ENCODE measurements at regions not wholly inside any gene's neighbourhood (a gene's known extent, or its start where the extent isn't known, plus 50 kb on each side); places are given as distances from the start of the nearest gene placed in this dataset.

DNA sequence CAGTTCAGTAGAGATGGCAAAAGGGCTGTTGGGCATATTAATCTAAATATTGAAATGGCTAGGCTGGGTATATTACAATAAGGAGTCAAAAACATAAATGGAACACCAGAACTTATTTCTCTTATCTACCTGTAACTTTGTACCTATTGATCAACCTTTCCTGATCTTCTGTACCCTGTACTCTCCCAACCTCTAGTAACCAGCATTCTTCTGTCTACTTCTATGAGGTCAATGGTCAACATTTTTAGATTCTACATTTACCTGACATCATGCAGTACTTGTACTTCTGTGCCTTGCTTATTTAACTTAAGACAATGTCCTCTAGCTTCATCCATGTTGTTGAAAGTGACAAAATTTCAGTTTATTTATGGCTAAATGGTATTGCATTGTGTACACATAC is 467.3 kb downstream of the TAF11L14 start:
- H3K27ac Mint-ChIP-seq, result no peak overlapping the region
- H3K9me3 Mint-ChIP-seq, result peaks cover 3% of the 10 kb centered on the region
- no peaks in the 10 kb centered on the region for H3K36me3 Mint-ChIP-seq (ENCODE audit: low read depth)
- DNase-seq, result no peak
- no peaks in the 10 kb centered on the region for H3K27me3 Mint-ChIP-seq
- no peak overlapping the region for H3K4me3 Mint-ChIP-seq
- H3K4me1 Mint-ChIP-seq (ENCODE audit: low read depth), result no peaks in the 10 kb centered on the region

DNA sequence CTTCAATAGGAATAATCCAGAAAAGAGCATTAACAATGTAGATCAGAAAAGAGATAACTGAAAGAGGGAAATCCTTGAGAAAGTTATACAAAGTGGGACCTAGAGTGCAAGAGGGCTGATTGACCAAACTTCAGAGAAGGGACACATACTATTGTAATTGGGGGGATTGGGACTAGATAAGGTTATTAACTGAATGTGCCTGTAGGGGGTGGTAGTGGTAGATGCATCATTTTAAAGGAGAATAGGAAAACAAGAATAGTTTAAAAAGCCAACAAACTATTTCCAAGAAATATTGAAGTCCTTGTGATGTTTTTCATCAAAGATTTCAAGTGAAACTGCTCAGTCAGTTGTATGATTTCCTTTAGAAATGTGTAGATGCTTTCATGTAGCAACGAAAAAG is 468.5 kb downstream of the TAF11L14 start:
- H3K4me3 Mint-ChIP-seq, result no peak overlapping the region
- H3K4me1 Mint-ChIP-seq (ENCODE audit: low read depth), result no peaks in the 10 kb centered on the region
- H3K27me3 Mint-ChIP-seq, result no peaks in the 10 kb centered on the region
- no peak overlapping the region for H3K27ac Mint-ChIP-seq
- H3K36me3 Mint-ChIP-seq (ENCODE audit: low read depth), result no peaks in the 10 kb centered on the region
- peaks cover 9% of the 10 kb centered on the region for H3K9me3 Mint-ChIP-seq
- DNase-seq, result no peak

DNA sequence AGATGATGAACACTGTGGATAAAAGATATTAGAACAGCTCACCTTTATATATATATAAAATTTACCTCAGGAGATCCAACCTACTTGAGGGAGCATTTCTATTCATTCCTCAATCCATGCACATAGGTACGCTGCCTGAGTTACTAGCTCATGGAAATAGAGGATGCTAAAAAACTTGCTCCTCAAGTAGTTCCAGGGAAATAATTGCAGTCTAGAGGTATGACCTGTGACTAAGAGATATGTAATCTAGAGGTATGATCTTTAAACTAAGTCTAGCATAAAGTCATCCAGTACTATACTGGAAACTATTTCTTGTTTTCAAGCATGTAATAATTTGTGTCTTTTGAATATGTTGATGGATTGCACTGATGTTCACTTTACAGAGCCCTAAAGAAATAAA is 471.2 kb downstream of the TAF11L14 start:
- Mint-ChIP-seq H3K9me3 (peaks cover 22% of the 10 kb centered on the region), H3K4me1 (ENCODE audit: low read depth) (no peaks in the 10 kb centered on the region), H3K4me3 (no peak overlapping the region), H3K36me3 (ENCODE audit: low read depth) (no peaks in the 10 kb centered on the region), H3K27me3 (no peaks in the 10 kb centered on the region), H3K27ac (no peak overlapping the region)
- DNase-seq, result no peak

DNA sequence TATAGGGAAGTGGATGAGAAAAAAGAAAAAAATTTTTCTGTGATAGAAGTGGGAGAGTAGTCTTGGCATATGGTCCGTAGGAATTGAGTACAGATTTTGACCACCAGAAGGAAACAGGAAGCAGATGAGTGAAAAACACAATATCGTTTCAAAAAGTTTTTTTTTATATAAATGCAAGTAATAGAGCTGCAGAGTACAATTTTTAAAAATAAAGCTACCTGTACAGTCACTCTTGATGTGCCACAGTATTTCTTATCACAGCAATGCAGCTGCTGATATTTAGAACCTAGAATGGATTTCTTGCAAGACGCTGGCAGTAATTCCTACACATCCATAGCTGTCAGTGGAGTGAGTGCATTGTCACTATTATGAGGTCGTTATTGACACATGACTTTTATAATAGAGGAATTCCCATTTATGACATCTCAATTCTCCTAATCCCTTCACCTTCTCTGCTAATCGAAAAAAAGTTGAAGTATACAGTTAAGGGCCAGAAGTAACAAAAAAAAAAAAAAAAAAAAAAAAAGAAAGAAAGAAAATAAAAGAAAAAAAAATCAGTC is 477.7 kb downstream of the TAF11L14 start:
- no peaks in the 10 kb centered on the region for H3K36me3 Mint-ChIP-seq (ENCODE audit: low read depth)
- DNase-seq, result no peak
- H3K27me3 Mint-ChIP-seq, result no peaks in the 10 kb centered on the region
- H3K4me3 Mint-ChIP-seq, result no peak overlapping the region
- no peaks in the 10 kb centered on the region for H3K4me1 Mint-ChIP-seq (ENCODE audit: low read depth)
- H3K9me3 Mint-ChIP-seq, result peaks cover 25% of the 10 kb centered on the region
- H3K27ac Mint-ChIP-seq, result no peak overlapping the region

DNA sequence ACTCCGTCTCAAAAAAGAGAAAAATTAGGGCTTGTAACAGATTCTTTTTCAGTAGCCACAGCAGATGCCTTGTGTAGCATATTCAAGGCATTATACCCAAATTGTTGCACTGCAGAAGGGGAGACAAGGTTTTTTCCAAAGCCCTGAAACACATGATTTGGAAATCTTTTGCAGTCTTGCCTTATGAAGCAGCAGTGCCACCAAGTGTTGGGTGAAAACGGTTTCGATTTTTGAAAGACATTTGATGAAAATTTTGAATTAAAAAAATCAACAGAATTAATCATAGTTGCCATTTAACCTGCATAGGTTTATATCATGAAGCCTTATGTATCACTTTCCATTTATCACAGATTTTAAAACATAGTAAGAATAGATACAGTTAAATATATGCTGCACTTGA is 479.5 kb downstream of the TAF11L14 start:
- Mint-ChIP-seq H3K4me1 (ENCODE audit: low read depth) (no peaks in the 10 kb centered on the region), H3K36me3 (ENCODE audit: low read depth) (no peaks in the 10 kb centered on the region), H3K9me3 (peaks cover 17% of the 10 kb centered on the region), H3K27me3 (no peaks in the 10 kb centered on the region), H3K4me3 (no peak overlapping the region), H3K27ac (no peak overlapping the region)
- DNase-seq, result no peak

DNA sequence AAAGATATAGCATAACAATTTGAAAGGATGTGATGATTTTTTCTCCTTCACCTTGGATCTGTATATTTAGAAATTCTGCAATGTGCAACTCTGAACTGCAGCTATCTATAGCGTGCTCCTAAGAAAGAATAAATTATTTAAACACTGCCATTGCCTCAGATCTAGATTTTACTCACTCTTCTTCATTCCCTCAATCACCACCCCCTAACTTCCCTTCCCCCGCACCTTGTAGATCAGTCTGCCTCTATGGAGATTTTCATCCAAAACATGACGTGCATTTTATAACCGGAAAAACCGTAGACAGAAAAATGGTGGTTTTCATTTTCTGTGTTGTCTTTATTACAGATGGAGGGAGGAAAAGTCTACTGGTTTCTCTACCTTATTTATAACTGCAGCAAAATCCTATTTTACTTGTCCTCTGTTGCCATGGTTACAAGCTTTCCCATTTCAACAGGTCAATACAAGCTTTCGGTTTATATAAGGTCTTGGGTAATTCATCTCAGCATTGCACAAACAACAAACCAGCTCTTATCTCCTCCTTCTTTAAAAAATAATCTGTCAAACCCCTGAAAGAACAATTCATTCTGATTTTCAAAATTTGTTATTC is 480.0 kb downstream of the TAF11L14 start:
- H3K27me3 Mint-ChIP-seq, result no peaks in the 10 kb centered on the region
- H3K4me1 Mint-ChIP-seq (ENCODE audit: low read depth), result no peaks in the 10 kb centered on the region
- no peak for DNase-seq
- peaks cover 17% of the 10 kb centered on the region for H3K9me3 Mint-ChIP-seq
- H3K27ac Mint-ChIP-seq, result no peak overlapping the region
- H3K36me3 Mint-ChIP-seq (ENCODE audit: low read depth), result no peaks in the 10 kb centered on the region
- no peak overlapping the region for H3K4me3 Mint-ChIP-seq

DNA sequence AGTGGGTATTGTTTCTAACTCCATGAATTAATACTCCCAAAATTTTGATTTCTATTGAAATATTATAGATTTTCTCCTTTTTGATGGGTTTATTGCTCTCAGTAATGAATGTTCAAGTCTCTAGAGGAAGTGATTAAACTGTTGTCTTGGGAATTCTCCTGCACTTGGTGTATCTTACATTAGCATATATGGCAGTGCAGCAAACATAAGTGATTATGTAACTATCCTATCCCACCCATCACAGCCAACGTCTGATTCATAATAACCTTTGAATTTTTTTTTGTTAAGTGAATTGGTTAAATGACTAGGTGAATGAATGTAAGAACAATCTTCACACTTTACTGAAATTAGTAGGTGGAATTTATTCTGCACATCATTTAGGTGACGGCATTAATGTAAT is 483.7 kb downstream of the TAF11L14 start:
- Mint-ChIP-seq H3K4me1 (ENCODE audit: low read depth) (no peaks in the 10 kb centered on the region), H3K27ac (no peak overlapping the region), H3K27me3 (no peaks in the 10 kb centered on the region), H3K36me3 (ENCODE audit: low read depth) (no peaks in the 10 kb centered on the region), H3K9me3 (peaks cover 19% of the 10 kb centered on the region), H3K4me3 (no peak overlapping the region)
- DNase-seq, result no peak

DNA sequence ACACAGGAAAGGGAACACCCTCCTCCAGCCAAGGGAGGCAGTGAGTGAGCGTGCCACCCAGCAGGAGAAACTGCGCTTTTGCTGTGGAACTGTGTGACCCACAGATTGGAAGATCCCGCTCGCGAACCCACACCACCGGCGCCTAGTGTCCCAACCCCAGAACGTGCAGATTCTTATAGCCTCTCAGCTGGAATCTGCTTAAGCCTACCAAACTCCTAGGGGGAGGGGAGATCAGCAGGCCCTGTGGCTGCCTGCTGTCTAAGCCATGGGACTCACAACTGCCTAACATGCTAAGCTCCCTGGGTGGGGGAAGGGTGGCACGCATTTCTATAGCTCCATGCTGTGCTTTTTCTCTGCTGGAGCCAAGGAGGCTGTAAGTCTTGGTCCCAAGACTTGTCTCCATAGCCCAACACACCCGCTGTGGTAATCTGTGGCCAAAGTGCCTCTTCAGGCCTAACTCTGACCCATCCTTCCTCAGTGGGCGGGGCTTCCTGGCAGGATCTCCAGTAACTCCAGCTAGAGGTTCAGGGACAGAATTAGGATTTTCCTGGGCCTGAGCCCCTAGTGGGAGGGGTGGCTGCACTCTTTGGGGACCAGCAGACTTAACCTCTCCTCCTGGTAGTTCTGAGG is 485.0 kb downstream of the TAF11L14 start:
- Mint-ChIP-seq H3K36me3 (ENCODE audit: low read depth) (no peaks in the 10 kb centered on the region), H3K4me3 (no peak overlapping the region), H3K4me1 (ENCODE audit: low read depth) (no peaks in the 10 kb centered on the region), H3K27me3 (no peaks in the 10 kb centered on the region), H3K9me3 (peaks cover 27% of the 10 kb centered on the region), H3K27ac (no peak overlapping the region)
- DNase-seq, result no peak

DNA sequence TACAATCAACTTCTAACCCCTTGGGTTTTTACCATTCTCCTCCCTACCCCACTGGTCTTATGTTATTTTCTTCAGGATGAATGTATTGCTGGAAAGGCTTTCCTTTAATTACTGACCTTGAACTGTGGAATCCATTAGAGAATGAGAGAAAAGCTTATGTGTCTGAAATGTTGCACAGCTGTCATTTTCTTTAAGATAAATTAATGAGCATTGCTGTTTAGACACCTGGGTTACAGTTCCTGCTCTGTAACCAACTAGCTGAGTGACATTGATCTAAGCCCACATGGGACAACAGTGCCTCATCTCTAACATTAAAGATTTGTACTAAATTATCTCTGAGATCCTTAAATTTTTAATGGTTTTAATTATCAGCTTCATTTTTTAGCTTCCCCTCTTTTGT is 507.0 kb downstream of the TAF11L14 start:
- DNase-seq, result no peak
- Mint-ChIP-seq H3K27ac (no peak overlapping the region), H3K4me3 (no peak overlapping the region), H3K4me1 (ENCODE audit: low read depth) (no peaks in the 10 kb centered on the region), H3K27me3 (no peaks in the 10 kb centered on the region), H3K36me3 (ENCODE audit: low read depth) (no peaks in the 10 kb centered on the region), H3K9me3 (peaks cover 13% of the 10 kb centered on the region)

DNA sequence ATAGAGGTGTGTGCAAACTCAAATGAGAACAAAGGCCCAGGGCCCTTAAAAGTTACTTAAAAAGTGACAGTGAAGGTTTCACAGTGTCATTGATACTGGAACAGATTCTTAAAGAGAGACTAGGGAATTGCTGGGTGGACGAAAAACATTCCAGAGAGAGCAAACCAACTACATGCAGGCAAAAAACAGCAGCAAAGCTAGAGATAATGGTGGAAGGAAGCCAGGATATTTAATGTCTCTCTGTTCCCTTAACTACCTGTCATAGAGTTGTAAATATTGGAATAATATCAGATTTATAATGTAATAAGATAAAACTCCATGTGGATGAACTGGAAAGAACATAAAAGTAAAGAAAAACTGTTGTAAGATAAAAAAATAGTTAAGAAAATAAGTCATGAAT is 508.6 kb downstream of the TAF11L14 start:
- Mint-ChIP-seq H3K36me3 (ENCODE audit: low read depth) (no peaks in the 10 kb centered on the region), H3K4me1 (ENCODE audit: low read depth) (no peaks in the 10 kb centered on the region), H3K27me3 (no peaks in the 10 kb centered on the region), H3K9me3 (peaks cover 17% of the 10 kb centered on the region), H3K27ac (no peak overlapping the region), H3K4me3 (no peak overlapping the region)
- DNase-seq, result no peak

DNA sequence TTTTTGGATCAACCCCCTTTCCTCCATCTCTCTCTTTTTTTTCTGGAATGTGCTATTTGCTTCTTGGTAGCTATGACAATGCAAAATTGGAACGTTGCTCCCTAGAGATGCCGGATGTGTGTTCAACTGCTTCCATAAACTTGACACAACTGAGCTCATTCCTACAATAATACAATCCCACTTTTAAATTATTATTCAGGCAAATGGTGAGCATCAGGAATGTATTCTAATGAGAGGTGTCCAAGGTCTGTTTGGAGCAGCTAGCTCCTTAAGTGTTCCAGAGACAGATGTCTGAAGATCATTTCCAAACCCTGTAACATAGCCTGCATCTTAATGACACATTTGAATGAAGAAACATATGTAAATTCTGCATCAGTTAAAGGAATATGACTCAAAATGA is 518.4 kb downstream of the TAF11L14 start:
- H3K4me1 Mint-ChIP-seq (ENCODE audit: low read depth), result no peaks in the 10 kb centered on the region

DNA sequence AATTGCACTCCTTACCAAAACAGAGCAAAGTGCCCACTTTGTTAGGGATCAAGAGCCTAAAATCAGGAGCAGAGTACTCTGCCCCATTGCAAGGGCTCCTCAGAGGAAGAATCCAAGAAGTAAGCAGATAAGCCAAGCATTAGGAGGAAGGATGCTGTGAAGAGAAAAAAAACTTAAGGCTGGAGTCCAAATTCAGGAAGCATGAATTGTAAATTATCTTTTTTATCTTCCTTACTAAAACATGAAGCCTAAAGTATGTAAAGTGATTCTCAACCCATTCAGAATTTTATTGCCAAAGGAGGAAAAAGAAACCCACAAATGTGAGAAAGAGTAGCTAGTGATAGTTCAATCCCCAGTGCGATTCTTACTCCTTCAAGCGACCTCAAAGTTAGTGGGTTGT is 523.9 kb downstream of the TAF11L14 start:
- no peak for DNase-seq
- H3K4me1 Mint-ChIP-seq (ENCODE audit: low read depth), result no peaks in the 10 kb centered on the region
- H3K9me3 Mint-ChIP-seq, result peaks cover 17% of the 10 kb centered on the region
- H3K27ac Mint-ChIP-seq, result no peak overlapping the region
- H3K4me3 Mint-ChIP-seq, result no peak overlapping the region
- H3K36me3 Mint-ChIP-seq (ENCODE audit: low read depth), result no peaks in the 10 kb centered on the region
- no peaks in the 10 kb centered on the region for H3K27me3 Mint-ChIP-seq

More for the DNA sequence above, 518.4 kb downstream of the TAF11L14 start:
- H3K36me3 Mint-ChIP-seq (ENCODE audit: low read depth), result no peaks in the 10 kb centered on the region
- DNase-seq, result no peak
- H3K27me3 Mint-ChIP-seq, result no peaks in the 10 kb centered on the region
- no peak overlapping the region for H3K27ac Mint-ChIP-seq
- no peak overlapping the region for H3K4me3 Mint-ChIP-seq
- H3K9me3 Mint-ChIP-seq, result peaks cover 8% of the 10 kb centered on the region

DNA sequence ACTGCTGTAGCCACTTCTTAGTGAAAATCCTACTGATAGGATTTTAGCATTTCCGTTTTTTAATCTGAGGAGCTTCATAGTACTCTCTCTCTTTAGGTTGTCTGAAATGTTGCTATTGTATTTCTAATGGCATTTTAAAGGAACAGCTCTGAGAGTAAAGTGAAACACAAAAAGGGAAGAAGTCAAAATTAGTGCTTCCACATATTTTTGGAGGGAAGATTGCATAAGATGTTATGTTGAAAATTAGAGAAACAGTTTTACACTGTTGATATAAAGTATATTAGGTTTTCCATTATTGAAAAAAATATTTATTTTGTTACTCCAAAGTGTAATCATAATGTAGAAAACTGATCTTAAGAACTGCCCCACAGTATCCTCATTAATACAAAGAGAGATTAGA is 525.1 kb downstream of the TAF11L14 start:
- H3K4me3 Mint-ChIP-seq, result no peak overlapping the region
- H3K36me3 Mint-ChIP-seq (ENCODE audit: low read depth), result no peaks in the 10 kb centered on the region
- DNase-seq, result no peak
- no peaks in the 10 kb centered on the region for H3K27me3 Mint-ChIP-seq
- no peak overlapping the region for H3K27ac Mint-ChIP-seq
- H3K4me1 Mint-ChIP-seq (ENCODE audit: low read depth), result no peaks in the 10 kb centered on the region
- peaks cover 20% of the 10 kb centered on the region for H3K9me3 Mint-ChIP-seq

DNA sequence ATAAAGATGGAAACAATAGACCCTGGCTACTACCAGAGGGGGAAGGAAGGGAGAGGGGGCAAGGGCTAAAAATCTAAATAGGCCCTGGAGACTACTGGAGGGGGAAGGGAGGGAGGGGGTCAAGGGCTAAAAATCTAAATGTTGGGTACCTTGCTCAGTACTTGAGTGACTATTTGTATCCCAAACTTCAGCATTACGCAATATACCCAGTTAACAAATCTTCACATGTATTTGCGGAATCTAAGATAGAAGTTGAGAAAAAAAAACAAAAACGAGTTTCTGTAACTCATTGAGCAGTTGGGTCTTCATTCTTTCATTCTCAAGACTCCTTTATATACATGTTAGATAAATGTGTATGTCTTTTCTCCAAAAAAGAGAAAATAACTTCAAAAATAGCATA is 537.4 kb downstream of the TAF11L14 start:
- no peak for DNase-seq
- Mint-ChIP-seq H3K27me3 (no peaks in the 10 kb centered on the region), H3K9me3 (peaks cover 18% of the 10 kb centered on the region), H3K27ac (no peak overlapping the region), H3K36me3 (ENCODE audit: low read depth) (no peaks in the 10 kb centered on the region), H3K4me1 (ENCODE audit: low read depth) (no peaks in the 10 kb centered on the region), H3K4me3 (no peak overlapping the region)

DNA sequence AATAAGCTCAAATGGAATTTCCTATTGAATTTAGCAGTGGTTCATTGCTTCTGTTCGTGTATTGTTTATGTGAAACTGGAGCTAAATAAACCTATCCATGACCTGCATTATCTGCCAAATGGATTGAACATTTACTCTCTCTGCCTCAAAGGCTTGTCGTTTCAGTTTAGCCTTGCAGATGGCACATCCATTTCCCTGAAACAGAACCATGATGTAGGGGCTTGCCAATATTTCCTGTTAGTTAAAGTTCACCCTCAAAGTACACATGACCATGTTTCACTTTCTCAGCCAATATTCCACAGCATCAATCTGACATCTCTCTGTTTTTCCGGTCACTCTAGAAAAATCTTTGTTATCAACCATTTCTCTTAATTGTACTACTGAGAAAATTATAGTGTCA is 545.3 kb downstream of the TAF11L14 start:
- Mint-ChIP-seq H3K9me3 (peaks cover 13% of the 10 kb centered on the region), H3K27ac (no peak overlapping the region), H3K27me3 (no peaks in the 10 kb centered on the region), H3K4me1 (ENCODE audit: low read depth) (no peaks in the 10 kb centered on the region), H3K4me3 (no peak overlapping the region), H3K36me3 (ENCODE audit: low read depth) (no peaks in the 10 kb centered on the region)
- DNase-seq, result no peak

All from activated T-cell treated with anti-CD3 and anti-CD28 coated beads, Interleukin-2, amount 50 U/mL, for 24 hours (primary cell).